ENCODE measurements at regions not wholly inside any gene's neighbourhood (a gene's known extent, or its start where the extent isn't known, plus 50 kb on each side); places are given as distances from the start of the nearest gene placed in this dataset.
A peak's percentile ranks its signal among the peaks of the same experiment; 100 is the strongest.
"Not testable (repeated sequence)": the region's sequence is repeated elsewhere in the genome, so short reads cannot be mapped to it uniquely, and the experiment has no call there.

DNA sequence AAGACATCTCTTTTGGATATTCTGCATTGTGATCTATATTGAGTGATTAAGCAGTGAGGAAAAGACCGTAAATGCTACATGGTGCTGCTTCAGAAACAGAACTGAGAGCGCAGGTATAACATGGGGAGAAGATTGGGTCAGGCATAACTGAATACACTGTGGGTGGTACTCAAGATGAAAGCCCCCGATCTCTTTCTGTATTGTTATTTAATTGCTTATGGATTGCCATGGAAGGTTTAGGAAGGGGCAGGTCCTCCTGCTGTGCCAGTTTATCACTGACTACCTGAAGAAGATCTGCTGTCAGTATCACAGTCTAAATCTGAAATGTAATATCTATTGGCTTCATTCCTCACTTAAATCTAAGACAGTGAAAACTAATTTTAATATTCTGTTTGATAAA lies 1568.7 kb upstream of the CELF4 start:
- no peak for DNase-seq

GRCh38 chr18:39127538-39127937 lies 1561.9 kb upstream of the CELF4 start:
- DNase-seq, result not testable (repeated sequence)

- DNase-seq, result no peak
These were observed 1548.2 kb upstream of the CELF4 start for GRCh38 chr18:39113790-39114189.

DNA sequence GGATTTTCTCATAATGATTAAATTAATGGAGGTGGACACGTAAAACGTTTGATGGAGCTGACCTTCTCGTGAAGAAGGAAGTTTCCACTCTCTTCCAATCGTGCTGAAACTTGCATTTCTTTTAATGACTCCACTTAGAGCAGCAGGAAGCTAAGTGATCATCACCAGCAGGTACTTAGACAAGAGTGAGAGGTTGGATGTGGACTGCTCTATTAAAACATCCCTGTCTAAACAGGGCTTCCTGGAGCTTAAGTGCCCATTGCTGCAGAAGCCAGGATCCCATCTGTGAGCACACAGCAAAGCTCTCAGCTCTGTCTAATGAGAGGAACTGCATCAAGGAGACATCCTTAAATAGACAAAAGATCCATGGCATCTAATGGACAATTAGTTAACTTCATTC lies 1539.5 kb upstream of the CELF4 start:
- DNase-seq, result peak; percentile 25 to 28

DNA sequence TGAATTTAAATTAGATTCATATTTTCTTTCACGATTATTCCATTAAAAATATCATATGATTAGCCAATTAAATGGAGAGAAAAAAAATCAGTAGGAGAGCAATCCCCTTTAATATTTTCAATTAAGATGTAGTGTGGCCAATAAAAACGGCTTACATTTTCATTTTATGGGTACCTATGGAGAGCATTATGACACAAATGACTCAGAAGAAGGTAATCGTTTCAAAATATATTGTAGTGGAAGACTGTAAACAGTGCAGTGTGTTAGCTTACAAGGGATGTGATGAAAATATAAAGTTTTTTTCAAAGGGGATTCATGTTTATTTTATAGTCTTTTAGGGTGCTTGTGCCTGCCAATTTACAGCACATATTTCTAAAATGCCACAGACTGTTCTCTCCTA lies 1507.4 kb upstream of the CELF4 start:
- DNase-seq, result peak in 1 of 2 experiments; percentile 90

DNA sequence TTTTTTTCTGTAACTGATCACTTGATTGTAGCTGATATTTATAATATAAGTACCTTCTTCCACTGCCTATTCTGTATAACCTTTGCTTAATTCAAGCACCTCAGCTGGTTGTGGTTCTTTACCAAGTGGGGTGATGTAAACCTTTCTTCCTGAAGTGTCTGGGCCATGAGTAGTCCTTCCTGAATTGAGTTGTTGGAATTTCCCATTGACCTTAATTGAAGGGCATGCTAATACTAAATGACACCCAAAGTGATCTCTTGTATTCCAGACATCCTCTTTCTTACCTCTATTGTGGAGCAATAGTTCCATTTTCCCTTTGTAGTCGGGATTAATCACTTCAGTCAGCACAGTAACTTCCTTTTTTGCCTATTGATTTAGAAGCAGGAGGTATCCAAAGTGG lies 1496.8 kb upstream of the CELF4 start:
- DNase-seq, result no peak

DNA sequence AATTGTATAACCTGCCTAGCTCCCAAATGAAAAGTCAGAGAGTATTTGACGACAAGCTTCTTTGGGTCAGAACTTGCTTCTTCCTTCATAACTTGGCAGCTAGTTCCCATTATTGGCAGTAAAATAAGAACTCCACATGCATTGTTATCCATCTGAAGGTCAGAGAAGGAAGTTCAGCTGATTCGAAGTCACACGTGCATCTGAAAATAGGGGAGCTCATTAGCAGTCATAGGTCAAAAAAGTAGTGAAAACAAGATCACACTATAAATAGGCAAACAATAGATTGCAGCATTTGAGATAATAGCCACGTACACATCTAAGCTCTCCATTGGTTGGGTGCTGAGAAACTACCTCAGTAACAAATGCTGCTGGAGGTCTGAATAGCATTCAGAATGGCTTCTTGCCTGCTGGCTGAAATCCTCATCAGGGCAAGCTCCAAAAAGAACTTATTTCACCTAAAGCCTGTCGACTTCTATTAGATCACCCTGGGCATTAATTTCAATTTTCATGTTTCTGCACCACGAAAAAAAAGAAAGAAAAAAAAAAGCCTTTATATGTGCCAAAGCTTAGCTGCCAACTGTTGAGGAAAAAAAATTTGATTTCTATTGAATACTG lies 1492.9 kb upstream of the CELF4 start:
- no peak for DNase-seq

DNA sequence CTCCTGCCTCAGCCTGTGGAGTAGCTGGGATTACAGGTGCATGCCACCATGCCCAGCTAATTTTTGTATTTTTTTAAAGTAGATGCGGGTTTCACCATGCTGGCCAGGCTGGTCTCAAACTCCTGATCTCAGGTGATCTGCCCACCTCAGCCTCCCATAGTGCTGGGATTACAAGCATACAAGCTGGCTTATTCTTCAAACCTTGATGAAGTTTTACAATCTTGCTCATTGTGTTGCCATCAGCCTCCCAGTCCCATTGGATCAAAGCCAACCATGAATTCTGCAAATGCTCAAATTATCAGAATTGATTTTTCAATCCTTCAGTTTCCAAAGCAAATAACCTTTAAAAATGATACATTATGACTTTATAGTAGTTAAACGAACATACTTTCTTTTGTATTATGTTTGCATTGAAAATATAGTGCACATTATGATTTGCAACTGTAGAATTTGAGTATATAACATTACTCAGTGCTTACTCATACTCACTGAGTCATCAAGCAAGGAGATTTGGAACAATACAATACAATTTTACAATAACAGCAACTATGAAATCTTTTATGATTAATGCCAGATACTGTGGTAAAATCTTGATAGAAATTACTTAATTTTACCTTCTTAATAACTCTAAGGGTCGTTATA lies 1491.9 kb upstream of the CELF4 start:
- DNase-seq, result no peak

DNA sequence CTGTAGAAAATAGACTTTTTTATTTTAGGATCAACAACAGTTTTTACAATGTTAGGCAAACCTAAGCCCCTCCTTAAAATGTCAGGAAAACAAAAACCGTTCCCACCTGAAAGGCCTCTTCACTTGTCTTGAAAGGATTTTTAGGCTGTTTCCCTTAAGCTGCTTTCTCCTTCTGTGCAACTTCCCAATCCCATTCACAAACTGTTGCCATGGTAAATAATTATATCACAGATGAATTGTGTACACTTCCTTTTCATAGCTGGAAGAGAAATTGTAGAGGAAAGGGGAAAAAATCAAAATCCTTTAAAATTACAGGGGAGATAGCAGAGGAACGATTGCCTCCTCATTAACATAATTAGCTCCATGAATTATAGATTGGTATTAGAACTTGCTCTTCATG lies 1488.0 kb upstream of the CELF4 start:
- peak; percentile 30 to 77 for DNase-seq

DNA sequence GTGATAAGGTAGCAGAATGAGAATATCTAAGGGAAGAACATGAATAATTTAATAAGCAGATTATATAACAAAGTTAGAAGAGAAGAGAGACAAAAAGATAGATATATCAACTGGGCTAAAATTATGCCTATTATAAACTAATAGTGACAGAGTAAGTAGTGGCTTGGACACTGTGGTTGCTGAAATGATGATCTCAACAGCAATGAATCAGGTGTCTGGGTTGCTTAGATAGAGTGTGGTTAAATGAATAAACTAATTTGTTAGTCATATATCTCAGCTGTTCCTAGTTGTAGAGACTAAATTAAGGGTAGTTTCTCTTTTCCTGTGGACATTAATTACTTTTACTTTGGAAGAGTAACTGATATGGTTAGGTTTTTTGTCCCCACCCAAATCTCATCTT lies 1485.4 kb upstream of the CELF4 start:
- no peak for DNase-seq

GRCh38 chr18:39039813-39040212 lies 1474.2 kb upstream of the CELF4 start:
- no peak for DNase-seq

GRCh38 chr18:39037925-39038324 lies 1472.3 kb upstream of the CELF4 start:
- peak in 1 of 2 experiments; percentile 17 for DNase-seq

DNA sequence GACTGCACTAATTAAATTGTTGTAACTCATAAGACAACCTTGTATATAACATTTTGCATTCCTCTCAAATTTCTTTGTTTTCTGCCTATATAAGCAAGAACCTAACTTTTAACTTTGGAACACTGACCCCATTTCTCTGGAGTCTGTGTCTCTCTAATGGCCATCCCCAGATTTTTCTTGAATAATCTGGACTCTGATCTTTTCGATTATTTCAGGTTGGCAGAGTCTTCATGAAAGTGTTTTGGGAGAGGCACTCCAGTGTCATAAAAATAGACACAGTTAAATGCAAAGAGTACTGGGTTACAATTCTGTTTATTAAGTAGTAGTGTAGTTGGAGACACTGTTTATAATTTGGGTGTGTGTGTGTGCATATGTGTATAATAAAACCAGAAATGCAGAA lies 1467.7 kb upstream of the CELF4 start:
- no peak for DNase-seq

DNA sequence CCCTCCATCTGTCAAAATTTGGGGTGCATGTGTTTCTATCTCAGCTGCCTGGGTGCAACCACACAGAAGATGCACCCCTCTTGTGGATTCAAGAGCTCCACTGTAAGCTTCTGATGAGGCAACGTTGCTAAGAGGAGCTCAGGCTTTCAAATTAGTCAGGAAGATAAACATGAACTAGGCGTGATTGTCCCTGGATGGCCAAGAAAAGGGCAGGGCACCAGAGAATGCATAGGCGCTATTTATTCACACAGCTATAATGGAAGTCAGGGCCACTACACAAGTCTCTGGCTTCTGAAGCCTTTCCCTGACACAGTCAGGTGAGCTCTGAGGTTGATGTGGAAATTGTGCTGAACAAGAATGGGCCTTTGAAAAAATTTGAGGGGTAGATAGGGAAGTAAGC lies 1466.0 kb upstream of the CELF4 start:
- DNase-seq, result no peak

DNA sequence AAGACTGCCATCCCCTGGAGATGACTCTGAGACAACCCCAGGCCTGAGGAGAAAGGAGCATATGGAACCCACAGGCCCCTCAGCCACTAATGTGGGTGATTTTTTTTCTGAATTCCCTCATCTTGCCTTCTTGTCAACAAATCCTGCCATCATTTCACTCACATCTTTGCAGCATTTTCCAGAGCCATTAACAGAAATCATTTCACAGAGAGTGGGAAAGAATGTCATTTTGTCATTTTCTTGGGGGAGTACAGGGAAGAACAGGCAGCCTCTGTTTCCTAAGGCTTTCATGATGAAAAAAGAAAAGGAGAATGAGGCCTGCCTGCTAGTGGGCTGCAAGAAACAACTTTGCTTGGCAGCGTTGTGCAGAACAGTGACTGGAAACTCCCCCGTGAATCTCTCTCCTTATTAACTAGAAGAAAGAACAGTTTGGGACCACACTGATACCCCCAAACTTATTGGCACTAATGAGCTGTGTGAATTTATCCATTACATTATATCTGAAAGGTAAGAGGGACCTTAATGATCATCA lies 1464.6 kb upstream of the CELF4 start:
- DNase-seq, result no peak

- DNase-seq, result no peak
These were observed 1459.9 kb upstream of the CELF4 start for GRCh38 chr18:39025531-39025930.

GRCh38 chr18:39019989-39020388 lies 1454.4 kb upstream of the CELF4 start:
- no peak for DNase-seq

DNA sequence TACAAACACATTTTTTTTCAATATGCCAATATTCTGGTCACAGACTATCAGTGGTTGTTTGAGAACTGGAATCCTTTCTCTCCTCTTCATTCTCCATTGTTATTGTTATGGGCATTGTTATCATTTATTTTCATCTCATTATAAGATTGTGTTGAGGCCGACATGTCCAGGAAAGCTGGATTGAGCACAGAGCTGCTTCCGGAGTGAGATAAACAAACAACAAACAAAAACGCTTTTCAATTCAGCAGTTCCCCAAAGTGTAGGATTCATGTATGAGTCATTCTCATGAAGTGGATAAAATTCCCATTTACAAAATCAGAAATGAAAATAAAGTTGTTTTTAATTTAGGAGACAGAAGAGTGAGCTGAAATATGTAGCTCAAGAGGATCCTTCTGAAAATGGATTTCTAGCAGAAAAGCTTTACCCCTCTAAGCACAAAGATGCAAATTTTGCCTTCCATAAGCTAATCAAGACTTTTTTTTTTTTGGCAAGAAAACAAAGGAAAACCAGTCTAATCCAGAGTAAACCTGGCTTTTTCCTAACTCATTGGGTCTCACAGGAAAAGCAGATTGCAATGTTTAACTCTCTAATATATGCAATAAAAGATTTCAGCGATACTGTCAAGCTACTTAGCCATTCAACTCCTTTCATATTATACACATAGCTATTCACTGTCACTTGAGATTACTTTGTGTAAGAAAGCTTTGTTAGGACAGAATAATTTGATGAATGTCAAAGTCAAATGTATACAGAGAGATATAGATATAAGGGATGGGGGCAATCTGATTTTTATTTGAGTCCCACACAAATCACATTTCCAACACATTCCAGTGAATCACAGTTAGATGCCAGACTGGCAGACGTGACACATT lies 1441.7 kb upstream of the CELF4 start:
- DNase-seq, result no peak

- DNase-seq, result no peak
These were observed 1430.5 kb upstream of the CELF4 start for GRCh38 chr18:38996056-38996455.

DNA sequence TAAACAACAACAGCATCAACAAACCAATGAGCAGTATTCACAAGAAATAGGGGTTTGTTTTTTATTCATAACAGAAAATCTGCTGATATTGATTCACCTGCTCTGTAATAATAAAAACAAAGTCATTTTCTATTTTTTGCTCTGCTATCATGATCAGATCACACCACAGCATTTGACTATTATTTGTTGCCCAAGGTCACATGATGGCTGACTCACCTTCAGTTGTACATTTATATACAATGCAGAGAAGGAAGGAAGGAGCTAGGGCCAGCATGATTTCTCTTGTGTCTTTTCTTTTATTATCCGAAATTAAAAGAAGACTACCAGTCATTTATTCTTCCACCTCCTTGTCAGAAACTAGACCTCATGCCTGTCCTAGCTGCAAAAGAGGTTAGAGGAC lies 1427.7 kb upstream of the CELF4 start:
- no peak for DNase-seq

- DNase-seq, result no peak
These were observed 1419.4 kb upstream of the CELF4 start for GRCh38 chr18:38984968-38985367.

DNA sequence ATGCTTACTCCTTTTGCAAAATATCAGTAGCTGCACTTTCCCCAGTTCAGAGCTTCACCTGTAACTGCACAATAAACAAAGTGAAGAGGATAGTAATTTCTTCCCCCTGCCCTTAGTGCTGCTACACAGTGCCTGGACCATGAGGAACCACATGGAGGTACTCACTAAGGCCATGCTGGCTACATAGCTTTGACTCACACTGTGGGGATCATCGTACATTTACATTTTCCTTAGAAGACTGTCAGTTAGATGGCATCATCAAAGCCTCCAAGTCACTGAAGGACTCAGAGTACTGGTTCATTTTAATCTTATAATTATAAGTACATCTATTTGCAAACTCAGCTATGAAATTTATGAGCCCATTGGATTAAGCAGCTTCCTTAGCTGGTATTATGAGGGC lies 1416.5 kb upstream of the CELF4 start:
- DNase-seq, result no peak

- DNase-seq, result no peak
These were observed 1415.8 kb upstream of the CELF4 start for GRCh38 chr18:38981389-38981788.

DNA sequence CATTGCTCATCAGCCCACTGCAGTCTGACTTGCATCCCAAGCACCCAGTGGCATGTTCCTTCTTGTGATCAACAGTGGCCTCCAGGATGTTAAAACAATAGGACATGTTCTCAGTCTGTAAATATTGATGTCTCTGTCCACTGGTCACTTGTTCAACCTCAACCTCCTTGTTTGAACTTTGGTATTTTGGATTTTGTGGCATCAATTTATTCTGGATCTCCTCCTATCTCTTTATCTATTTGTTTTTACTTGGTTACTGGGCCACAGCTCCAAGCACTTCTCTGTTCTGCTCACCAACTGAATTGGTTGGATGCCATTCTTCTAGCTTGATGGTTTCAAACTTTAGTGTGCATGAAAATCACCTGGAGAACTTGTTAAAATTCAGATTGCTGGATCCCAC lies 1414.8 kb upstream of the CELF4 start:
- no peak for DNase-seq
